Spleen (tissue), 7 donors: ENCODE measurements at regions not wholly inside any gene's neighbourhood (a gene's known extent, or its start where the extent isn't known, plus 50 kb on each side); places are given as distances from the start of the nearest gene placed in this dataset.

Source experiments
- CTCF ChIP-seq, 11 experiments: fragments of 200-600 bp in 7 of 11; fragments of 450-650 bp in 4 of 11; sonication (generic) in 4 of 11; IDR thresholded peaks in 8 of 11; conservative IDR thresholded peaks in 3 of 11; 1 replicate in 7 of 11; 2 replicates in 4 of 11; pipeline versions ENCODE4 v1.4.0 to v1.8.0; 2016 to 2021; ENCODE audit warnings: antibody characterized with exemption in 11 of 11, inconsistent platforms in 4 of 11, mild to moderate bottlenecking in 1 of 11
- POLR2A ChIP-seq, 3 donors: fragments of 450-650 bp; IDR thresholded peaks; one replicate each; pipeline ENCODE4 v1.5.1; 2017; ENCODE audit warnings: antibody characterized with exemption in 3 of 3, mild to moderate bottlenecking in 1 of 3
- donor health status: DM: no; HTN: no; CAD: no; lungs with moderate emphysema.
- donor health status: DM: no; HTN: no; CAD: no.
- donor health status: DM: no; HTN: no; CAD: no.

GRCh38 chr10:70993051-70993450 is 104.7 kb upstream of the PCBD1 start:
- TF ChIP-seq CTCF (IDR thresholded peaks at IDR 0.05 in 8 of 11, conservative IDR thresholded peaks at IDR 0.05 in 3 of 11) (no peak), POLR2A (IDR thresholded peaks at IDR 0.05) (no peak)
